ENCODE measurements at regions not wholly inside any gene's neighbourhood (a gene's known extent, or its start where the extent isn't known, plus 50 kb on each side); places are given as distances from the start of the nearest gene placed in this dataset.
A peak's percentile ranks its signal among the peaks of the same experiment; 100 is the strongest.

DNA sequence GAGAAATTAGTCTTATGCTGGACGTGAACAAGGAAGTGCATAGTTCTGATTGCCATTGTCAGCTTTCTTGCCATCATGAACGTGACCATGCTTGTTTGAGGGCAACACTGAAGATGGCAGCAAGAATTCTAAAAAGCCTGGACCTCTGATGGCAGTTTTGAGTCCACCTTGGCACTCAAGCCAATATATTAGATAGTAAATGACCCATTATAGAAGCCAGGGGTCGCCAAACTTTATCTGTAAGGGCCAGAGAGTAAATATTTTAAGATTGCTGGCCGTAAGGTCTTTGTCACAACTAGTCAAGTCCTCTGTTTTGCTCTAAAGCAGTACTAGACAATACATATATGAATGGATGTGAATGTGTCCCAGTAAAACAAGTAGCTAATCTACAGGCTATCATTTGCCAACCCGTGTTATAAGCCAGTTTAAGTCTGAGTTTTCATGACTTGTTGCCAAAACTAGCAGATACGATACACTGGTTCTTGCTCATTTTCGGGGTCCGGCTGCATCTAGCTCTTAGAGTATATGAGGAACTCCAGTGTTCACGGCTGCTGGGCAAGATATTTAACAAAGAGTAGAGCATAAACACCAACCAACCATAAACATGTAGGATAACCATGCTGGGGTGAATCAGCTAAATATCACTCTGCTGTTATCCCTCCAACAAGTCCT is 73.1 kb upstream of the PELI1 start:
- peaks cover 0 to 3% (median 0%) of the 10 kb centered on the region in 3 donors for H3K36me3 Mint-ChIP-seq

DNA sequence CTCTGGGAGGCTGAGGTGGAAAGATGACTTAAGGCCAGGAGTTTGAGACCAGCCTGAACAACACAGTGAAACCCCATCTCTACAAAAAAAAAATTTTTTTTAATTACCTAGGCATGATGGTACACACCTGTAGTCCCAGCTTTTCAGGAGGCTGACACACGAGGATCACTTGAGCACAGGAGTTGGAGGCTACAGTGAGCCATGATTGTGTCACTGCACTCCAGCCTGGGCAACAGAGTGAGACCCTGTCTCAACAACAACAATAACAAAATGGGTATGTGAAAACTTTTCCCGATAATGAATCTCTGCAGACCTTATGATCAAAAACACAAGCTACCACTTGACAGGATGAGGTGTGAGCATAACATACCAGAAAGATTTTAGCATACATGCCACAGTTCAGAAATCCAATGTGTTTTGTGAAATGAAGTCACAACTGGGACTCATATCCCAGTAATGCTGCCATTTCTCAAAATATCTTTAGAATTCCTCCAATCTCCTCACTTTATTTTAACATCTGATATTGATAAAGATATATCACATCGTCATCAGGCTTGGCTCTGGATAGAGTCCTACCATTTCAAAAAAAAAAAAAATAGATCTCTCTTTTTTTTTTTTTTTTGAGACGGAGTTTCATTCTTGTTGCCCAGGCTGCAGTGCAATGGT is 74.0 kb upstream of the PELI1 start:
- H3K4me3 Mint-ChIP-seq: no peak overlapping the region
- H3K27ac Mint-ChIP-seq: no peak overlapping the region
- H3K36me3 Mint-ChIP-seq: peaks cover 0 to 3% (median 0%) of the 10 kb centered on the region in 3 donors
- CTCF ChIA-PET: interaction anchor here (0.7 kb wide), 1 partner anchor 17 kb away, joined by 3 read pairs; no protein-coding TSS in a partner anchor
- H3K27me3 Mint-ChIP-seq: no peaks in the 10 kb centered on the region
- no peak for DNase-seq
- Histone ChIP-seq H3K27me3 (ENCODE audit: insufficient read depth, low read length, poor library complexity, severe bottlenecking) (no peaks in the 10 kb centered on the region), H3K36me3 (ENCODE audit: insufficient read depth, low read length) (no peaks in the 10 kb centered on the region), H3K4me1 (ENCODE audit: insufficient read depth, low read length) (peaks cover 21% of the 10 kb centered on the region), H3K4me3 (ENCODE audit: low read length) (no peak overlapping the region), H3K9me3 (ENCODE audit: low read length) (no peaks in the 10 kb centered on the region), H3K27ac (ENCODE audit: low read depth, low read length) (no peak overlapping the region)
- POLR2A ChIA-PET: no interaction called here
- peaks cover 16 to 19% (median 18%) of the 10 kb centered on the region in 3 donors for H3K4me1 Mint-ChIP-seq
- H3K9me3 Mint-ChIP-seq: no peaks in the 10 kb centered on the region

More for the DNA sequence above, 73.1 kb upstream of the PELI1 start:
- peaks cover 30% of the 10 kb centered on the region for H3K4me1 ChIP-seq (ENCODE audit: insufficient read depth, low read length)
- peaks cover 25 to 27% (median 26%) of the 10 kb centered on the region in 3 donors for H3K4me1 Mint-ChIP-seq
- no peaks in the 10 kb centered on the region for H3K36me3 ChIP-seq (ENCODE audit: insufficient read depth, low read length)
- no peak for DNase-seq
- no peaks in the 10 kb centered on the region for H3K27me3 Mint-ChIP-seq
- H3K27ac Mint-ChIP-seq: no peak overlapping the region
- no peak overlapping the region for H3K27ac ChIP-seq (ENCODE audit: low read depth, low read length)
- no peak overlapping the region for H3K4me3 Mint-ChIP-seq
- H3K4me3 ChIP-seq (ENCODE audit: low read length): no peak overlapping the region
- ChIA-PET POLR2A (no interaction called here), CTCF (interaction anchor here (2.5 kb wide), 1 partner anchor 10 kb away, joined by 7 read pairs; no protein-coding TSS in a partner anchor)
- no peaks in the 10 kb centered on the region for H3K27me3 ChIP-seq (ENCODE audit: insufficient read depth, low read length, poor library complexity, severe bottlenecking)
- no peaks in the 10 kb centered on the region for H3K9me3 ChIP-seq (ENCODE audit: low read length)
- no peaks in the 10 kb centered on the region for H3K9me3 Mint-ChIP-seq

DNA sequence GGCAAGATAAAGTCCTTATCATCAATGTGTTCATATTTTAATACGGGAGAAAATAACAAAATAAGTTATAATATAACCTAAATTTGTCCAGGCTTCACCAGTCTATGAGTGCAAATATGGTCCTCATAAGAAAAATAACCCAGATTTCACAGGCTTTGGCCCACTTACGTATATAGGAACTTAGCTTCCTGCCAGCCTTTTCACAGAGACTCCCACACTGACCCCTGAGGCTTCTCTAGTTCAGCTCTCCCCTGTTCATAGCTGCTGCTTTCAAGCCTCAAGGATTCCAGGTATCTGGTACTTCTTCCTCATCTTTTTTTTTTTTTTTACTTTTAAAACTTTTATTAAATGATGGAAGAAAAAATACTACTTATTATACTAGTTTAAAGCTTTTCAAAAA is 74.9 kb upstream of the PELI1 start:
- Mint-ChIP-seq H3K27ac (no peak overlapping the region), H3K4me3 (no peak overlapping the region), H3K4me1 (peaks cover 11 to 13% (median 12%) of the 10 kb centered on the region in 3 donors), H3K9me3 (no peaks in the 10 kb centered on the region), H3K36me3 (peaks cover 0 to 3% (median 0%) of the 10 kb centered on the region in 3 donors), H3K27me3 (no peaks in the 10 kb centered on the region)
- DNase-seq: no peak
- Histone ChIP-seq H3K27me3 (ENCODE audit: insufficient read depth, low read length, poor library complexity, severe bottlenecking) (no peaks in the 10 kb centered on the region), H3K4me1 (ENCODE audit: insufficient read depth, low read length) (peaks cover 12% of the 10 kb centered on the region), H3K36me3 (ENCODE audit: insufficient read depth, low read length) (no peaks in the 10 kb centered on the region), H3K4me3 (ENCODE audit: low read length) (no peak overlapping the region), H3K9me3 (ENCODE audit: low read length) (no peaks in the 10 kb centered on the region), H3K27ac (ENCODE audit: low read depth, low read length) (no peak overlapping the region)
- ChIA-PET CTCF (interaction anchor here (0.8 to 1.6 kb wide), 2 partner anchors 9 kb away, joined by 3 to 4 read pairs; no protein-coding TSS in a partner anchor), POLR2A (no interaction called here)

- Mint-ChIP-seq H3K4me3 (no peak overlapping the region), H3K27ac (peak overlapping the region in 1 of 8 donors; percentile 5), H3K36me3 (peaks cover 0 to 3% (median 0%) of the 10 kb centered on the region in 3 donors), H3K27me3 (no peaks in the 10 kb centered on the region), H3K9me3 (no peaks in the 10 kb centered on the region), H3K4me1 (peaks cover 2 to 4% (median 3%) of the 10 kb centered on the region in 3 donors)
- DNase-seq: no peak
- Histone ChIP-seq H3K36me3 (ENCODE audit: insufficient read depth, low read length) (no peaks in the 10 kb centered on the region), H3K9me3 (ENCODE audit: low read length) (no peaks in the 10 kb centered on the region), H3K27ac (ENCODE audit: low read depth, low read length) (no peak overlapping the region), H3K4me3 (ENCODE audit: low read length) (no peak overlapping the region), H3K27me3 (ENCODE audit: insufficient read depth, low read length, poor library complexity, severe bottlenecking) (no peaks in the 10 kb centered on the region), H3K4me1 (ENCODE audit: insufficient read depth, low read length) (peaks cover 1% of the 10 kb centered on the region)
- ChIA-PET POLR2A (no interaction called here), CTCF (interaction anchor here (1.3 to 1.6 kb wide), 2 partner anchors 8 to 17 kb away, joined by 3 to 4 read pairs; no protein-coding TSS in a partner anchor)
Measured at GRCh38 chr2:64220265-64220664, 76.0 kb upstream of the PELI1 start.

GRCh38 chr2:64220894-64221617 is 76.8 kb upstream of the PELI1 start:
- Histone ChIP-seq H3K27me3 (ENCODE audit: insufficient read depth, low read length, poor library complexity, severe bottlenecking) (no peaks in the 10 kb centered on the region), H3K4me3 (ENCODE audit: low read length) (no peak overlapping the region), H3K4me1 (ENCODE audit: insufficient read depth, low read length) (no peaks in the 10 kb centered on the region), H3K9me3 (ENCODE audit: low read length) (no peaks in the 10 kb centered on the region), H3K36me3 (ENCODE audit: insufficient read depth, low read length) (no peaks in the 10 kb centered on the region), H3K27ac (ENCODE audit: low read depth, low read length) (no peak overlapping the region)
- no peak for DNase-seq
- Mint-ChIP-seq H3K4me1 (peaks cover 2 to 4% (median 3%) of the 10 kb centered on the region in 3 donors), H3K4me3 (no peak overlapping the region), H3K36me3 (peaks cover 0 to 3% (median 0%) of the 10 kb centered on the region in 3 donors), H3K27ac (no peak overlapping the region), H3K9me3 (no peaks in the 10 kb centered on the region), H3K27me3 (no peaks in the 10 kb centered on the region)
- CTCF ChIA-PET: interaction anchor here (1.3 kb wide), 1 partner anchor 17 kb away, joined by 3 read pairs; no protein-coding TSS in a partner anchor
- POLR2A ChIA-PET: no interaction called here

DNA sequence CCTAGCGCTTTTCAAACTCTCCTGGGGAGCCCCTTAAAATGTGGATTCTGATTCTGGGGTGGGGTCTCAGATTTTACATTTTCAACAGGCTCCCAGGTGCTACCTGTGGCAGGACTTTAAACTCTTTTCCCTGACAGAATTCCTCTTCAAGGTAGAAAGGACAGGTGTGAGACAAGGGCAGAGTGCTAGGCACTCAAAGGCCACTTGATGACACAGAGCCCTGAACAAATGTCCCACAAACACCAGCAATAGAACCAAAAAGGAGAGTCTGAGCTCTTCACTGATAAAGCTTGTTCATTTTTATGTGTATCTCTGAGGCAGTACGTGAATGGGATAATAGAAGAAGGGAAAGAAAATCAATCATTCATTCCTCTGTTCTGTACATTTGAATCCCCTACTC is 77.7 kb upstream of the PELI1 start:
- H3K36me3 Mint-ChIP-seq: no peaks in the 10 kb centered on the region
- H3K4me3 Mint-ChIP-seq: no peak overlapping the region
- peaks cover 2 to 4% (median 3%) of the 10 kb centered on the region in 3 donors for H3K4me1 Mint-ChIP-seq
- ChIA-PET POLR2A (no interaction called here), CTCF (interaction anchor here (1.3 kb wide), 1 partner anchor 11 kb away, joined by 3 read pairs; no protein-coding TSS in a partner anchor)
- H3K27me3 ChIP-seq (ENCODE audit: insufficient read depth, low read length, poor library complexity, severe bottlenecking): no peaks in the 10 kb centered on the region
- DNase-seq: no peak
- H3K4me1 ChIP-seq (ENCODE audit: insufficient read depth, low read length): no peaks in the 10 kb centered on the region
- no peak overlapping the region for H3K4me3 ChIP-seq (ENCODE audit: low read length)
- no peaks in the 10 kb centered on the region for H3K36me3 ChIP-seq (ENCODE audit: insufficient read depth, low read length)
- peaks cover 0 to 4% of the 10 kb centered on the region in 2 donors for H3K27me3 Mint-ChIP-seq
- H3K9me3 Mint-ChIP-seq: no peaks in the 10 kb centered on the region
- H3K9me3 ChIP-seq (ENCODE audit: low read length): no peaks in the 10 kb centered on the region
- no peak overlapping the region for H3K27ac Mint-ChIP-seq
- H3K27ac ChIP-seq (ENCODE audit: low read depth, low read length): no peak overlapping the region

GRCh38 chr2:64222351-64222750 is 78.1 kb upstream of the PELI1 start:
- H3K4me3 ChIP-seq (ENCODE audit: low read length): no peak overlapping the region
- no peak overlapping the region for H3K4me3 Mint-ChIP-seq
- peaks cover 2 to 4% (median 3%) of the 10 kb centered on the region in 3 donors for H3K4me1 Mint-ChIP-seq
- POLR2A ChIA-PET: no interaction called here
- no peaks in the 10 kb centered on the region for H3K36me3 Mint-ChIP-seq
- H3K27me3 Mint-ChIP-seq: peaks cover 0 to 7% of the 10 kb centered on the region in 2 donors
- DNase-seq: no peak
- H3K36me3 ChIP-seq (ENCODE audit: insufficient read depth, low read length): no peaks in the 10 kb centered on the region
- no peaks in the 10 kb centered on the region for H3K9me3 Mint-ChIP-seq
- no peaks in the 10 kb centered on the region for H3K9me3 ChIP-seq (ENCODE audit: low read length)
- CTCF ChIA-PET: interaction anchor here (1.3 kb wide), 1 partner anchor 11 kb away, joined by 3 read pairs; no protein-coding TSS in a partner anchor
- no peaks in the 10 kb centered on the region for H3K4me1 ChIP-seq (ENCODE audit: insufficient read depth, low read length)
- no peak overlapping the region for H3K27ac ChIP-seq (ENCODE audit: low read depth, low read length)
- no peaks in the 10 kb centered on the region for H3K27me3 ChIP-seq (ENCODE audit: insufficient read depth, low read length, poor library complexity, severe bottlenecking)
- no peak overlapping the region for H3K27ac Mint-ChIP-seq

Data from CD8-positive, alpha-beta memory T cell (primary cell).